Subcutaneous abdominal adipose tissue (tissue), 5 donors: ENCODE measurements at regions not wholly inside any gene's neighbourhood (a gene's known extent, or its start where the extent isn't known, plus 50 kb on each side); places are given as distances from the start of the nearest gene placed in this dataset.
"Not testable (repeated sequence)": the region's sequence is repeated elsewhere in the genome, so short reads cannot be mapped to it uniquely, and the experiment has no call there.

Experiments
- H3K27ac ChIP-seq: one replicate; pipeline ENCODE4 v1.7.0; 2013; ENCODE audit warnings: low read depth, mild to moderate bottlenecking, inconsistent platforms, low read length, moderate library complexity
- H3K27me3 ChIP-seq, 5 donors: one replicate each; pipeline ENCODE4 v1.7.0; 2013; ENCODE audit warnings: low read length in 5 of 5, inconsistent platforms in 1 of 5; ENCODE audit not compliant: control insufficient read depth in 5 of 5, insufficient read depth in 4 of 5
- H3K36me3 ChIP-seq, 5 donors: one replicate each; pipeline ENCODE4 v1.7.0; 2013; ENCODE audit warnings: low read length in 5 of 5; ENCODE audit not compliant: control insufficient read depth in 5 of 5, insufficient read depth in 5 of 5
- H3K4me1 ChIP-seq, 5 donors: one replicate each; pipeline ENCODE4 v1.7.0; 2013; ENCODE audit warnings: low read length in 5 of 5, mild to moderate bottlenecking in 3 of 5, moderate library complexity in 1 of 5; ENCODE audit not compliant: control insufficient read depth in 5 of 5, insufficient read depth in 5 of 5
- H3K4me3 ChIP-seq, 5 donors: one replicate each; pipeline ENCODE4 v1.7.0; 2013; ENCODE audit warnings: low read length in 5 of 5, low read depth in 1 of 5
- H3K9ac ChIP-seq, 5 donors: one replicate each; pipeline ENCODE4 v1.7.0; 2013; ENCODE audit warnings: low read length in 5 of 5, mild to moderate bottlenecking in 4 of 5, moderate library complexity in 3 of 5
- H3K9me3 ChIP-seq, 5 donors: one replicate each; pipeline ENCODE4 v1.7.0; 2013; ENCODE audit warnings: low read length in 5 of 5; ENCODE audit not compliant: control insufficient read depth in 5 of 5
- donor health status: healthy.
- donor health status: healthy.
- donor health status: healthy.
- donor health status: healthy.
- donor health status: healthy.

DNA sequence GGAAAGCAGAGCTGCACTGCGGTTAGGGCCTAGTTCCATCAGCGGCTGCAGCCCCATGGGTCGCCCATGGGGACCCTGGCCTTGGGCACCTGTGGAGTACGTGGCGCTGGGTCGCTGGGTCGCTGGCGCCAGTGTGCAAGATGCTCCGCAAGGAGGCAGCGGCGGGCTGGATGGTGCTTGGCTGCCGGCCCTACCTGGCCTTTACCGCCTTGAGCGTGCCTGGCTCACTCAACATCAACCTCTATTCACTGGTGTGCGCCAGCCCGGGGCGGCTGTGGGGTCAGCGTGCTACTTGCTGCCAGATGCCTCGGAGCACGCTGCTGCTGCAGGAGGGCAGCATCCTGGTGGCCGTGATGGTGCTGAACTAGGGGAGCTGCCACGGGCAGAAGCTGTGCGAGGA is 85.1 kb upstream of the RHOU start:
- H3K27me3 ChIP-seq, result peaks cover 8 to 46% (median 25%) of the 10 kb centered on the region in 5 donors
- H3K9ac ChIP-seq, result no peak overlapping the region
- H3K4me3 ChIP-seq, result no peak overlapping the region
- H3K36me3 ChIP-seq, result no peaks in the 10 kb centered on the region
- peaks cover 2 to 24% (median 20%) of the 10 kb centered on the region in 5 donors for H3K4me1 ChIP-seq
- no peaks in the 10 kb centered on the region for H3K9me3 ChIP-seq
- no peak overlapping the region for H3K27ac ChIP-seq

DNA sequence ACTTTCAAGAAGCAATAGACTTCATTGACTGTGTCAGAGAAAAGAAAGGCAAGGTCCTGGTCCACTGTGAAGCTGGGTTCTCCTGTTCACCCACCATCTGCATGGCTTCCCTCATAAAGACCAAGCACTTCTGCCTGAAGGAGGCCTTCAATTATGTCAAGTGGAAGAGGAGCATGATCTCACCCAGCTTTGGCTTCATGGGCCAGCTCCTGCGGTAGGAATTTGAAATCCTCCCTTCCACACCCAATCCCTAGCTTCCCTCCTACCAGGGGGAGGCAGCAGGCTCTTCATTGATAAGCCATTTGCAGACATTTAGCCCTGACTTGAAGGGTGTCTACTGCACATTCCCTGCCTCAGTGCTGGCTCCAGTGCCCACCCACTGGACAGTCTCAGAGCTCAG is 84.3 kb upstream of the RHOU start:
- H3K27me3 ChIP-seq, result peaks cover 8 to 46% (median 25%) of the 10 kb centered on the region in 5 donors
- H3K27ac ChIP-seq, result no peak overlapping the region
- H3K36me3 ChIP-seq, result no peaks in the 10 kb centered on the region
- peaks cover 2 to 24% (median 20%) of the 10 kb centered on the region in 5 donors for H3K4me1 ChIP-seq
- H3K9me3 ChIP-seq, result no peaks in the 10 kb centered on the region
- no peak overlapping the region for H3K9ac ChIP-seq
- no peak overlapping the region for H3K4me3 ChIP-seq

DNA sequence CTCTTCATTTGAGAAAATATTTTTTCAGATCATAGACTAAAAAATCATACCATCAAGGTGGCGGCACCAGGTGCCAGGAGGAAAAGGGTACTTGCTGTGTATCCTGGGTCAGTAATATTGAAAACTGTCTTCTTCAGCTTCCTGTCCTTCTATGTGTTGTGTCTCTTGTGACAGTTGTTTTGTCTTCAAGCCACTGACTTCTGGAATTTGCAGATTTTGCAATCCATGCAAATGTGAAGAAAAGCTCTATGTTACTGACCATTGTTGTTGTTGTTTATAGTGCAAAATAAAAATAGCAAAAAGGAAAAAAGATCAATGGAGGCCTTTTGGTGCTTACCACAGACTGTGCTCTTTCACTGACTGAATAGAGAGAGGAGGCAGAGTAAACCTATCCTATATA is 83.2 kb upstream of the RHOU start:
- Histone ChIP-seq H3K4me1 (peaks cover 2 to 18% (median 13%) of the 10 kb centered on the region in 5 donors), H3K36me3 (no peaks in the 10 kb centered on the region), H3K27ac (no peak overlapping the region), H3K9ac (no peak overlapping the region), H3K27me3 (peaks cover 8 to 42% (median 25%) of the 10 kb centered on the region in 5 donors), H3K9me3 (no peaks in the 10 kb centered on the region), H3K4me3 (no peak overlapping the region)

DNA sequence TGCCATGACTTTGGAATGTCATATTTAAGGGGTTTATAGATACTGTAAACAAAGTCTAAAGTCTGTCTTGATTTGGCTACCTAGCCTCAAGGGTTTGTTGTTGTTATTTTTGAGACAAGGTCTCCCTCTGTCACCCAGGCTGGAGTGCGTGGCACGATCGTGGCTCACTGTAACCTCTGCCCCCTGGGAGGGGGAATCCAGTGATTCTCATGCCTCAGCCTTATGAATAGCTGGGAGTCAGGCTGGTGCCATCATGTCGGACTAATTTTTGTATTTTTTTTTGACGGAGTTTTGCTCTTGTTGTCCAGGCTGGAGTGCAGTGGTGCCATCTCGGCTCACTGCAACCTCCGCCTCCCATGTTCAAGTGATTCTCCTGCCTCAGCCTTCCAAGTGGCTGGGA is 82.2 kb upstream of the RHOU start:
- peaks cover 8 to 34% (median 18%) of the 10 kb centered on the region in 5 donors for H3K27me3 ChIP-seq
- H3K9me3 ChIP-seq, H3K4me3 ChIP-seq, H3K9ac ChIP-seq, H3K36me3 ChIP-seq, H3K27ac ChIP-seq, H3K4me1 ChIP-seq: not testable (repeated sequence)

DNA sequence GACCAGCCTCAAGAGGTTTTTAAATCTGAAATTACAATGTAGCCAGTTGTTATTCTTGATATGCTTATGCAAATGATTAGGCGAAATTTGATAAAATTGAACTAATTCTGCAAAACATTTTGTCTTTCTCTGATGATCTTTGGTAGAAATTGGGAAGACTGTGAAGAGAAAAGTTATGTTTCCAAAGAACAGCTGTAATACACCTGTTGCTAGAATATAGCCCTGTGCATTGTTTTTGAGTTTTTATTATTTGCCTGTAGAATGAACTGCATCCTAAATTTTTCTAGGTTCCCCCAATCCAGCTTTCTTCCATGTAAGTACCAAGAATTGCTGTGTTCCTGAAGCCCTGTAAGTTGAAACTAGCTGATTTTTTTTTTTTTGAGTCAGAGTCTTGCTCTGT is 81.5 kb upstream of the RHOU start:
- no peak overlapping the region for H3K9ac ChIP-seq

DNA sequence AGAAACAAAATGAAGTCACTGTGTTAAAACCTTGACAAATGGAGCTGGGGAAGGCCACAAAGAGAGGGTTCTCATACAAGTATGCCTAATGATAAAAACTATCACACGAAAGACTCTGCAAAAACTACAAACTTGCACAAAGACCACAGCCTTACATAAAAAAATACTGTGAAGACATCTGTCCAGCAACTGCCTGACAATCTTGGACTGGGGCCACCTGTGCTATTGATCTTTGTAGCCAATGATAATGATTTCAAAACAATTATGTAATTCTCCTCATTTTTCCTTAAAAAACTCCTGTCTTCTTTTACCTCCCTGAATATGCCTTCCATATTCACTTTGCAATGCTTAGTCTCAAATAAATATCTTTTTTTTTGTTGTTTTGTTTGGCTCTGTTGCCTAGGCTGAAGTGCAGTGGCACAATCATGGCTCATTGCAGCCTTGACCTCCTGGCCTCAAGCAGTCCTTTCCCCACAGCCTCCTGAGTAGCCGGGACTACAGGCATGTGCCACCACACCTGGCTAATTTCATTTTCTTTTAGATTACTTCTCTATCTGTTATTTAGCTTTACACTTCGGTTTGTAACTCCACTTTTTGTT is 79.4 kb upstream of the RHOU start:
- Histone ChIP-seq H3K27me3 (peaks cover 2 to 9% (median 4%) of the 10 kb centered on the region in 5 donors), H3K4me3 (no peak overlapping the region), H3K9ac (no peak overlapping the region), H3K27ac (no peak overlapping the region), H3K9me3 (no peaks in the 10 kb centered on the region), H3K4me1 (no peaks in the 10 kb centered on the region), H3K36me3 (no peaks in the 10 kb centered on the region)

More for the DNA sequence above, 81.5 kb upstream of the RHOU start:
- Histone ChIP-seq H3K27ac (no peak overlapping the region), H3K4me3 (no peak overlapping the region), H3K36me3 (no peaks in the 10 kb centered on the region), H3K27me3 (peaks cover 8 to 28% (median 17%) of the 10 kb centered on the region in 5 donors), H3K9me3 (no peaks in the 10 kb centered on the region), H3K4me1 (peaks cover 0 to 2% (median 0%) of the 10 kb centered on the region in 5 donors)

DNA sequence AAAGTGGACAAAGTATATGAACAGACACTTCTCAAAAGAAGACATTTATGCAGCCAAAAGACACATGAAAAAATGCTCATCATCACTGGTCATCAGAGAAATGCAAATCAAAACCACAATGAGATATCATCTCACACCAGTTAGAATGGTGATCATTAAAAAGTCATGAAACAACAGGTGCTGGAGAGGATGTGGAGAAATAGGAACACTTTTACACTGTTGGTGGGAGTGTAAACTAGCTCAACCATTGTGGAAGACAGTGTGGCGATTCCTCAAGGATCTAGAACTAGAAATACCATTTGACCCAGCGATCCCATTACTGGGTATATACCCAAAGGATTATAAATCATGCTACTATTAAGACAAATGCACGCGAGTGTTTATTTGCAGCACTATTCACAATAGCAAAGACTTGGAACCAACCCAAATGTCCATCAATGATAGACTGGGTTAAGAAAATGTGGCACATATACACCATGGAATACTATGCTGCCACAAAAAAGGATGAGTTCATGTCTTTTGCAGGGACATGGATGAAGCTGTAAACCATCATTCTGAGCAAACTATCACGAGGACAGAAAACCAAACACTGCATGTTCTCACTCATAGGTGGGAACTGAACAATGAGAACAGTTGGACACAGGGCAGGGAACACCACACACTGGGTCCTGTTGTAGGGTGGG is 73.1 kb upstream of the RHOU start:
- not testable (repeated sequence) for H3K9ac ChIP-seq, H3K4me1 ChIP-seq, H3K9me3 ChIP-seq, H3K4me3 ChIP-seq, H3K36me3 ChIP-seq, H3K27me3 ChIP-seq, H3K27ac ChIP-seq

DNA sequence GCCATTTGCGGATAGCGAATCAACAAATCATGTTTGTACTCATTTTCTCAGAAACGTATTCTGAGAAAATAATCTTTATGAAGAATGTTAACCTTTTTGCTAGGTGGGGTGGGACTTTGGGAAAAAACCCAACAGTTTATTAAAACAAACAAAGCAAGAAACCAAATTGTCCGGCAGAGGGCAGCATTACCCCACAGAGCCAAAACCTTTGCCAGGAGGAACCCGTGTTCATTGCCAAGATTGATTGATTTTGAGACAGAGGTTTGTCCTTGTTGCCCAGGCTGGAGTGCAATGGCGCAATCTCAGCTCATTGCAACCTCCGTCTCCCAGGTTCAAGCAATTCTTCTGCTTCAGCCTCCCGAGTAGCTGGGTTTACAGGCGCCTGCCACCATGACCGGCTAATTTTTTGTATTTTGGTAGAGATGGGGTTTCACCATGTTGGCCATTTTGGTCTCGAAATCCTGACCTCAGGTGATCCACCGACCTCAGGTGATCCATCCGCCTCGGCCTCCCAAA is 70.8 kb upstream of the RHOU start:
- Histone ChIP-seq H3K9ac (no peak overlapping the region), H3K36me3 (no peaks in the 10 kb centered on the region), H3K9me3 (no peaks in the 10 kb centered on the region), H3K4me1 (peaks cover 0 to 4% (median 0%) of the 10 kb centered on the region in 5 donors), H3K27ac (no peak overlapping the region), H3K4me3 (no peak overlapping the region), H3K27me3 (no peaks in the 10 kb centered on the region)

DNA sequence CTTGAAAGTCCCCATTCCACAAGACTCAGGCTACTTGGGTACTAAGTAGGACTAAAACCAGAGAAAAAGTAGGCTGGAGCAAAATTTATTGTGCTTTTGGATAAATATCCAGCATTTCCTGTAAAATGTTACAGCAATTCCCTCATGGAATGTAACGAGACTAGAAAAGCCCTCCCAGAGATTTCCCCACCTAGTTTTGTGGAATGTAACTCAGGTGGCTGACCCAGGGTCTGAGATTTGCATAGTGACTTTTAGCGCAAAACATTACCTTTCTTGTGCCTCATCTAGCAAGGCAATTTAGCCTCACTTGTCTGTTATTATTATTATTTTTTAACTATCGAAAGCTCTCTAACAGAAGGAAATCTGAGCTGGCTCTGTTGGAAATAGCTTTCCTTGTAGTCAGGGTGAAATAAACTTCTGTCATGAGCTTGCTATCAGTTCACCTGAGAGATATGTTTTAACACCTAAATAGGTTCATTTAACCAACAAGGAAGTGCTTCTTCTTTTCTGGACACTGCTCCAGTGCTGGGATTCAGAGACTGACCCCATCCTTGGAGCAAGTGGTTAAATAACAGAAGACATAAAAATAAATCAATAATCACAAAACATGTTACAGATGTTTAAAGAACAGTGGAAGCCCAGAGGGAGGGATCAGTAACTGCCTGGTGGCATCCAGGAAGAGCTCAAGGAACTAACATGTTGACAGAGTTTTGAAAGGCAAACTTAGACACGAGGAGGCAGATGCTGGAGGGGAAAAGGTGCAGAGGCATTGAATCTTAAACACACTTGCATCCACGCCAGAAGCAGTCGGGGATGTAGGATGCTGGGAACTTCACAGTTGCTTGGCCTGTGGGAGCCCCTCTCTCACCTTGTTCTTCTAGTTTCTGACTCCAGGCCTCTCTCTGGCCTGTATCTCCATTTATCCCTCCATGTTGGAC is 68.3 kb upstream of the RHOU start:
- Histone ChIP-seq H3K27ac (no peak overlapping the region), H3K27me3 (no peaks in the 10 kb centered on the region), H3K4me1 (peaks cover 0 to 4% (median 0%) of the 10 kb centered on the region in 5 donors), H3K9me3 (no peaks in the 10 kb centered on the region), H3K4me3 (no peak overlapping the region), H3K9ac (no peak overlapping the region), H3K36me3 (no peaks in the 10 kb centered on the region)
